ENCODE measurements at regions not wholly inside any gene's neighbourhood (a gene's known extent, or its start where the extent isn't known, plus 50 kb on each side); places are given as distances from the start of the nearest gene placed in this dataset.
A peak's percentile ranks its signal among the peaks of the same experiment; 100 is the strongest.

- no peak overlapping the region for H3K27ac Mint-ChIP-seq
- TF ChIP-seq ZNF331 (CRISPR knock-in tag; IDR thresholded peaks at IDR 0.05; ENCODE audit: low read depth) (no peak), ETS1 (IDR thresholded peaks at IDR 0.05) (no peak)
- Histone ChIP-seq H2AFZ (no peak overlapping the region), H3K79me2 (replicated peaks; ENCODE audit: insufficient read depth) (peaks cover 10% of the 10 kb centered on the region), H3K36me3 (ENCODE audit: insufficient read depth) (0 out of 2 replicates have a peak, but pooled peaks cover 3% of the 10 kb centered on the region), H3F3A (replicated peaks; ENCODE audit: low read depth) (no peaks in the 10 kb centered on the region), H4K20me1 (replicated peaks; ENCODE audit: insufficient read depth) (no peaks in the 10 kb centered on the region), H3K27ac (ENCODE audit: low read depth) (no peak overlapping the region), H3K4me1 (ENCODE audit: insufficient read depth) (no peaks in the 10 kb centered on the region), H3K4me3 (no peak overlapping the region), H3K9me2 (ENCODE audit: insufficient read depth) (no peaks in the 10 kb centered on the region), H3K4me2 (no peak overlapping the region), H3K27me3 (ENCODE audit: insufficient read depth) (no peaks in the 10 kb centered on the region)
- H3K36me3 Mint-ChIP-seq (ENCODE audit: low read depth) = peaks cover 53% of the 10 kb centered on the region; the same call in 2 of the 3 replicates
- H3K9me3 Mint-ChIP-seq = peaks cover 34% of the 10 kb centered on the region
- H3K4me1 Mint-ChIP-seq = no peaks in the 10 kb centered on the region
- no peak for DNase-seq (ENCODE audit: low spot score)
- no peaks in the 10 kb centered on the region for H3K27me3 Mint-ChIP-seq (ENCODE audit: insufficient read depth, low read depth, poor library complexity)
- peak; percentile 22; the same call in 1 of the 3 replicates for ATAC-seq
- no peak overlapping the region for H3K4me3 Mint-ChIP-seq
Observed at GRCh38 chr7:112897839-112898431, 107.7 kb upstream of the TMEM168 start.

GRCh38 chr7:112896026-112896601 is 105.9 kb upstream of the TMEM168 start:
- H3K4me1 ChIP-seq (ENCODE audit: insufficient read depth) = no peaks in the 10 kb centered on the region
- no peaks in the 10 kb centered on the region for H3F3A ChIP-seq (replicated peaks; ENCODE audit: low read depth)
- peaks cover 4% of the 10 kb centered on the region for H3K79me2 ChIP-seq (replicated peaks; ENCODE audit: insufficient read depth)
- Mint-ChIP-seq H3K4me1 (no peaks in the 10 kb centered on the region), H3K36me3 (ENCODE audit: low read depth) (peaks cover 40% of the 10 kb centered on the region; the same call in 2 of the 3 replicates), H3K27ac (no peak overlapping the region), H3K9me3 (peaks cover 22% of the 10 kb centered on the region), H3K4me3 (no peak overlapping the region), H3K27me3 (ENCODE audit: insufficient read depth, low read depth, poor library complexity) (no peaks in the 10 kb centered on the region)
- H3K27me3 ChIP-seq (ENCODE audit: insufficient read depth) = no peaks in the 10 kb centered on the region
- no peak overlapping the region for H3K4me3 ChIP-seq
- no peaks in the 10 kb centered on the region for H3K9me2 ChIP-seq (ENCODE audit: insufficient read depth)
- no peak overlapping the region for H3K4me2 ChIP-seq
- no peaks in the 10 kb centered on the region for H3K36me3 ChIP-seq (ENCODE audit: insufficient read depth)
- DNase-seq (ENCODE audit: low spot score) (no peak), ATAC-seq (no peak)
- H2AFZ ChIP-seq = no peak overlapping the region
- no peak overlapping the region for H3K27ac ChIP-seq (ENCODE audit: low read depth)
- no peaks in the 10 kb centered on the region for H4K20me1 ChIP-seq (replicated peaks; ENCODE audit: insufficient read depth)
- TF ChIP-seq JUNB (IDR thresholded peaks at IDR 0.05; ENCODE audit: unreplicated experiment) (no peak), ZNF331 (CRISPR knock-in tag; IDR thresholded peaks at IDR 0.05; ENCODE audit: low read depth) (no peak), ETS1 (IDR thresholded peaks at IDR 0.05) (no peak), EZH2phosphoT487 (IDR thresholded peaks at IDR 0.05; ENCODE audit: unreplicated experiment) (no peak), POLR2AphosphoS5 (IDR thresholded peaks at IDR 0.05; ENCODE audit: low read depth) (no peak)

- no peak overlapping the region for H3K4me3 Mint-ChIP-seq
- Histone ChIP-seq H3K27ac (ENCODE audit: low read depth) (no peak overlapping the region), H3K4me1 (ENCODE audit: insufficient read depth) (peaks cover 9% of the 10 kb centered on the region; the same call in 1 of the 2 replicates), H2AFZ (no peak overlapping the region), H4K20me1 (replicated peaks; ENCODE audit: insufficient read depth) (no peaks in the 10 kb centered on the region), H3K9me2 (ENCODE audit: insufficient read depth) (no peaks in the 10 kb centered on the region), H3K4me2 (no peak overlapping the region), H3F3A (replicated peaks; ENCODE audit: low read depth) (no peaks in the 10 kb centered on the region), H3K27me3 (ENCODE audit: insufficient read depth) (no peaks in the 10 kb centered on the region), H3K36me3 (ENCODE audit: insufficient read depth) (no peaks in the 10 kb centered on the region), H3K4me3 (no peak overlapping the region), H3K79me2 (replicated peaks; ENCODE audit: insufficient read depth) (no peaks in the 10 kb centered on the region)
- DNase-seq (ENCODE audit: low spot score) (no peak), ATAC-seq (no peak)
- peaks cover 18% of the 10 kb centered on the region; the same call in 2 of the 3 replicates for H3K36me3 Mint-ChIP-seq (ENCODE audit: low read depth)
- TF ChIP-seq ZNF114 (CRISPR knock-in tag; IDR thresholded peaks at IDR 0.05) (no peak), ETS1 (IDR thresholded peaks at IDR 0.05) (no peak), EZH2phosphoT487 (IDR thresholded peaks at IDR 0.05; ENCODE audit: unreplicated experiment) (no peak), POLR2AphosphoS5 (IDR thresholded peaks at IDR 0.05; ENCODE audit: low read depth) (no peak), CTCF (conservative IDR thresholded peaks at IDR 0.05; ENCODE audit: low read depth in 2 of 2) (no peak), NANOG (IDR thresholded peaks at IDR 0.05; ENCODE audit: borderline replicate concordance) (no peak), JUNB (IDR thresholded peaks at IDR 0.05; ENCODE audit: unreplicated experiment) (no peak)
- H3K9me3 Mint-ChIP-seq = no peaks in the 10 kb centered on the region
- no peaks in the 10 kb centered on the region for H3K27me3 Mint-ChIP-seq (ENCODE audit: insufficient read depth, low read depth, poor library complexity)
- H3K4me1 Mint-ChIP-seq = peaks cover 17% of the 10 kb centered on the region
- H3K27ac Mint-ChIP-seq = no peak overlapping the region
Observed at GRCh38 chr7:112892263-112892662, 102.1 kb upstream of the TMEM168 start.

Measured in GM23338 (cell line).